Peyer's patch (tissue), 4 donors: ENCODE measurements at regions not wholly inside any gene's neighbourhood (a gene's known extent, or its start where the extent isn't known, plus 50 kb on each side); places are given as distances from the start of the nearest gene placed in this dataset.

Experiments used
- CTCF ChIP-seq, 6 experiments: fragments of 450-650 bp in 4 of 6; fragments of 200-600 bp in 2 of 6; sonication (generic) in 1 of 6; IDR thresholded peaks; one replicate each; pipeline ENCODE4 v1.5.1; 2017 to 2019; ENCODE audit warnings: antibody characterized with exemption in 6 of 6, mild to moderate bottlenecking in 3 of 6, moderate library complexity in 1 of 6
- POLR2A ChIP-seq, 2 donors: fragments of 450-650 bp; IDR thresholded peaks; one replicate each; pipeline ENCODE4 v1.5.1; 2017; ENCODE audit warnings: antibody characterized with exemption in 2 of 2, mild to moderate bottlenecking in 2 of 2, moderate library complexity in 2 of 2

GRCh38 chr12:28776220-28776619 is 372.9 kb upstream of the FAR2 start:
- TF ChIP-seq CTCF (IDR thresholded peaks at IDR 0.05) (no peak), POLR2A (IDR thresholded peaks at IDR 0.05) (no peak)
